ENCODE measurements at regions not wholly inside any gene's neighbourhood (a gene's known extent, or its start where the extent isn't known, plus 50 kb on each side); places are given as distances from the start of the nearest gene placed in this dataset.

DNA sequence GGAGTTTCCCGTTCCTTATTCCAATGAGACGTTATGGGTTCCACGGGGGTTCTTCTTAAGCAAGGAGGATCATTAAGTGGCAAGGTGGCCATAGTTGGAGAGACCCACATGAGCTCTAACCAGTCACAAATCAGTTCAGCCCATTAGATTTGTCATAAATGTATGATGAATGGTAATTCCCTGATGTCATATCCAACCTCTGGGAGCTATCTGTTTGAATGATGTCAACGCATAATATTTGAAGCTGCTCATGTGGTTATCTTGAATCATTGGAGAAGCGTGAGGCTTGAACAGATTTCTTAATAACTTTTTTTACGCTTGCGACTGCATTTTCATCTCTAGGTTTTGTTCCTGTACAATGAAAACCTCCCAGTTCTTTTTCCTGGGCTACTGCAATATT is 270.4 kb upstream of the EEF2KMT start:
- Histone ChIP-seq H3K9me3 (ENCODE audit: control insufficient read depth in 2 of 2, low read length in 2 of 2) (no peaks in the 10 kb centered on the region), H3K36me3 (ENCODE audit: control insufficient read depth, insufficient read depth, low read length) (no peaks in the 10 kb centered on the region), H3K27ac (ENCODE audit: insufficient read depth, low read length, poor library complexity, severe bottlenecking) (no peak overlapping the region), H3K27me3 (ENCODE audit: control insufficient read depth, insufficient read depth, low read length) (peaks cover 2% of the 10 kb centered on the region), H3K4me3 (ENCODE audit: low read depth, low read length) (no peak overlapping the region), H3K4me1 (ENCODE audit: control insufficient read depth, insufficient read depth, low read length, poor library complexity, severe bottlenecking) (no peaks in the 10 kb centered on the region)
- Mint-ChIP-seq H3K27me3 (no peaks in the 10 kb centered on the region), H3K4me3 (no peak overlapping the region), H3K4me1 (no peaks in the 10 kb centered on the region), H3K27ac (no peak overlapping the region), H3K36me3 (no peaks in the 10 kb centered on the region), H3K9me3 (peaks cover 0 to 2% (median 0%) of the 10 kb centered on the region in 7 donors)
- ATAC-seq (ENCODE audit: low read depth in 2 of 2), result no peak
- DNase-seq, result no peak

DNA sequence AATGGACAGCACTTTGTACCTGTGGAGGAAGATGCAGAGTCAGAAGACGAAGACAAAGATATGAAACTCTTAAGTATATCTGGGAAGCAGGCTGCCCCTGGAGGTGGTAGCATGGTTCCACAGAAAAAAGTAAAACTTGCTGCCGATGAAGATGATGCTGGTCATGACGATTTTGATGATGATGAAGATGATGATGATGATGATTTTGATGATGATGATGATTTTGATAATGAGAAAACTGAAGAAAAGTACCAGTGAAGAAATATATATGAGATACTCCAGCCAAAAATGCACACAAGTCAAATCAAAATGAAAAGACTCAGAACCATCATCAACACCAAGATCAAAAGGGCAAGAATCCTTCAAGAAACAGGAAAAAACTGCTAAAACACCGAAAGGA is 268.5 kb upstream of the EEF2KMT start:
- H3K27me3 ChIP-seq (ENCODE audit: control insufficient read depth, insufficient read depth, low read length), result peaks cover 2% of the 10 kb centered on the region
- Mint-ChIP-seq H3K4me3 (no peak overlapping the region), H3K27me3 (no peaks in the 10 kb centered on the region), H3K36me3 (no peaks in the 10 kb centered on the region), H3K9me3 (peaks cover 0 to 2% (median 0%) of the 10 kb centered on the region in 7 donors), H3K27ac (no peak overlapping the region), H3K4me1 (no peaks in the 10 kb centered on the region)
- H3K4me1 ChIP-seq (ENCODE audit: control insufficient read depth, insufficient read depth, low read length, poor library complexity, severe bottlenecking), result no peaks in the 10 kb centered on the region
- ATAC-seq (ENCODE audit: low read depth in 2 of 2) (no peak), DNase-seq (no peak)
- H3K36me3 ChIP-seq (ENCODE audit: control insufficient read depth, insufficient read depth, low read length), result no peaks in the 10 kb centered on the region
- no peak overlapping the region for H3K27ac ChIP-seq (ENCODE audit: insufficient read depth, low read length, poor library complexity, severe bottlenecking)
- no peak overlapping the region for H3K4me3 ChIP-seq (ENCODE audit: low read depth, low read length)
- H3K9me3 ChIP-seq (ENCODE audit: control insufficient read depth in 2 of 2, low read length in 2 of 2), result no peaks in the 10 kb centered on the region

DNA sequence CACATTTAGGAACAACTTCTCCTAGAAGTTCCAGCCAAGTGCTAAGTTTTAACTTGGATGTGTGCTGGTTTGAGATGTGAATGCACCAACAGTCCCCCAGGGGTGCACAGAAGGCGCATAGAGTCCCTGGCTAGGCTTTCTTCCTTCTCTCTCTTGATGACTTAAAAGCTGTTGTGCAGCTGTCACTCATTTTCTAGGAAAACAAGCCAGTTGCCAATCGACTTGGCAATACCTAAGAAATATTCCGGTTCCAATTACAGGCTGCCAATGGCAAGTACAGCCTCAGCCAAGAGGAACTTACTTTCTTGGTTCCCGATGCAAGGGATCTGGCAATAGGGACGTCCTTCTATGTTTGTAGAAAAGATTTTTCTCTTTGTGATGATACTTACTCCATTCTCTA is 266.6 kb upstream of the EEF2KMT start:
- H3K9me3 ChIP-seq (ENCODE audit: control insufficient read depth in 2 of 2, low read length in 2 of 2), result no peaks in the 10 kb centered on the region
- H3K27ac Mint-ChIP-seq, result no peak overlapping the region
- H3K4me1 Mint-ChIP-seq, result no peaks in the 10 kb centered on the region
- H3K4me1 ChIP-seq (ENCODE audit: control insufficient read depth, insufficient read depth, low read length, poor library complexity, severe bottlenecking), result no peaks in the 10 kb centered on the region
- H3K27ac ChIP-seq (ENCODE audit: insufficient read depth, low read length, poor library complexity, severe bottlenecking), result no peak overlapping the region
- H3K4me3 ChIP-seq (ENCODE audit: low read depth, low read length), result no peak overlapping the region
- H3K4me3 Mint-ChIP-seq, result no peak overlapping the region
- DNase-seq (no peak), ATAC-seq (ENCODE audit: low read depth in 2 of 2) (no peak)
- H3K27me3 ChIP-seq (ENCODE audit: control insufficient read depth, insufficient read depth, low read length), result peaks cover 2% of the 10 kb centered on the region
- H3K36me3 ChIP-seq (ENCODE audit: control insufficient read depth, insufficient read depth, low read length), result no peaks in the 10 kb centered on the region
- H3K9me3 Mint-ChIP-seq, result peaks cover 0 to 2% (median 0%) of the 10 kb centered on the region in 7 donors
- no peaks in the 10 kb centered on the region for H3K27me3 Mint-ChIP-seq
- H3K36me3 Mint-ChIP-seq, result no peaks in the 10 kb centered on the region

DNA sequence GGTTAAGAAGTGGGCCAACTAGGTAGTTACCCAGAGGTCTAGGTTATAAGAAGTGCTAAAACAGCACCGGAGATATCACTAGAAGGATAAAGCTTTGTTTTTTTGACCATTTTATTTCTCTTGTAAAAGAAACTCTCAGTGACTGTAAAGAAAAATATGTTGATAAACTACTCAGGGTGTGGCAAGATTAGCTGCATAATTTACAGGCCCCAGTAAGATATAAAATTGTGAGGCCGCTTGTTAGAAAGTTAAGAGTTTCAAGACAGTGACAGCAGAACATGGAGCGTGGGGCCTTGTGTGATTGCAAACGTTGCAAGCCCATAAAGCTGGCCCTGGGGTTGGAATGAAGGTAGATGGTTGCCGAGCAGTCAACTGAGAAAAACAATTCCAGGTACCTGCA is 263.7 kb upstream of the EEF2KMT start:
- Histone ChIP-seq H3K4me3 (ENCODE audit: low read depth, low read length) (no peak overlapping the region), H3K27me3 (ENCODE audit: control insufficient read depth, insufficient read depth, low read length) (peaks cover under 1% of the 10 kb centered on the region), H3K4me1 (ENCODE audit: control insufficient read depth, insufficient read depth, low read length, poor library complexity, severe bottlenecking) (no peaks in the 10 kb centered on the region), H3K27ac (ENCODE audit: insufficient read depth, low read length, poor library complexity, severe bottlenecking) (no peak overlapping the region), H3K36me3 (ENCODE audit: control insufficient read depth, insufficient read depth, low read length) (no peaks in the 10 kb centered on the region), H3K9me3 (ENCODE audit: control insufficient read depth in 2 of 2, low read length in 2 of 2) (no peaks in the 10 kb centered on the region)
- Mint-ChIP-seq H3K27ac (no peak overlapping the region), H3K4me3 (no peak overlapping the region), H3K9me3 (peaks cover 0 to 2% (median 0%) of the 10 kb centered on the region in 7 donors), H3K4me1 (no peaks in the 10 kb centered on the region), H3K36me3 (no peaks in the 10 kb centered on the region), H3K27me3 (no peaks in the 10 kb centered on the region)
- DNase-seq (no peak), ATAC-seq (ENCODE audit: low read depth in 2 of 2) (no peak)

DNA sequence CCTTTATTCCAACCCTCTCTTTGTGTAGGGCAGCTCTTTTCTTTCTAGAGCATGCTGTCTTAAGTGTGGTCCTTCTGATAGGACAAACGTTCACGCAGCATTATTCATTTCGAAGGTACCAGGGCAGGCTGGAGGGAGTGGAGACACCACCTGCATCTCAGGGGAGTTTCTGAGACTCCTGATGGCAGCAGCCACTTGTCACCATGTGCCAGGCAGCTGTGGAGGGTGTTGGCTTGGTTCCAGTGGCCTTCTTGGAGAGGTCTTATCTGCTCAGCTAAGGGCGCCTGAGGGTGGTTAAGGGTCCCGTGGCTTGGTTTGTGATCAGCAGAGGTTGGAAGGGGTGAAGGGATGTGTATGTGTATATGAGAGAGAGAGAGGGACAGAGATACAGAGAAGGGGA is 257.1 kb upstream of the EEF2KMT start:
- Mint-ChIP-seq H3K4me1 (no peaks in the 10 kb centered on the region), H3K27me3 (no peaks in the 10 kb centered on the region), H3K27ac (no peak overlapping the region), H3K4me3 (no peak overlapping the region), H3K36me3 (no peaks in the 10 kb centered on the region), H3K9me3 (peaks cover 0 to 3% (median 0%) of the 10 kb centered on the region in 7 donors)
- DNase-seq (no peak), ATAC-seq (ENCODE audit: low read depth in 2 of 2) (no peak)
- Histone ChIP-seq H3K4me1 (ENCODE audit: control insufficient read depth, insufficient read depth, low read length, poor library complexity, severe bottlenecking) (no peaks in the 10 kb centered on the region), H3K4me3 (ENCODE audit: low read depth, low read length) (no peak overlapping the region), H3K27ac (ENCODE audit: insufficient read depth, low read length, poor library complexity, severe bottlenecking) (no peak overlapping the region), H3K9me3 (ENCODE audit: control insufficient read depth in 2 of 2, low read length in 2 of 2) (no peaks in the 10 kb centered on the region), H3K36me3 (ENCODE audit: control insufficient read depth, insufficient read depth, low read length) (no peaks in the 10 kb centered on the region), H3K27me3 (ENCODE audit: control insufficient read depth, insufficient read depth, low read length) (no peaks in the 10 kb centered on the region)

DNA sequence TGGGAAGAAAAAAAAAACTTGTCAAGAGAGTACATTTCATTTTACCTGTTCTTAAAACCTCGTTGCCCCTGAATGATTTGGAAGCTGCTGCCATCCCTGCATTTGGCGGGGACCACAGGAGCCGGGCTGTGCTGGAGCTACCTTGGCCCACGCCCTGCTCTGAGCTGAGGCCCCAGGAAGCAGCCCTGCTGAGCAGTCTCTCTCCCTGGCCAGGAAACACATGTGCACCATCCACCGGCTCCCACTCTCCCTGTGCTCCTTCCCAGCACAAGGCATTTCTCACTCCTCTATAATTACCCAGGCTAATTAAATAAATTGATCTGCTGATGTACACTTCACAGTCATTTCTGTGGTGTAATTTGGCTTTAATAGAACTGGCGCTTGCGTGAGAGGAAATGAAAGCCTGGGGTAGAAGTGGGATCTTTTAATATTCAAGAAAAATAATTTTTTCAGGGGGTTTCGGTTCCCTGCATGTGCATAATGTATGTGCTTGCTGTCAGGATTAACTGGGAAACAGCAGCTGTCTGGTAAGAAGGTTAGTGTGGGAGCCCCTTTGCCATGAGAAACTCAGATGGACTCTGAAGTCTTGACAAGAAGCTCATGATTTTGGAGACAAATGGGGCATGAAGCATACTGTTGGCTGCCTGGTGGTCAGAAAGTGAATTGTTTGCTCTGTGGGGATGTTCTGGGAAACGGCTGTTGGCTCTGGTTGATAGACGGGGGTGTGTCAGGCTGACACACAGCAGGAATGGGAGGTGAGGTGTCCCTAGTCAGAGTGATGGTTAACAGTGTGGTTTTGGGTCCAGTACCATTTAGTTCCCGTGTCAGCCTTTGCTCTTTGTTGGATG is 252.3 kb upstream of the EEF2KMT start:
- no peak overlapping the region for H3K27ac ChIP-seq (ENCODE audit: insufficient read depth, low read length, poor library complexity, severe bottlenecking)
- no peak for DNase-seq
- H3K36me3 Mint-ChIP-seq, result no peaks in the 10 kb centered on the region
- H3K4me1 Mint-ChIP-seq, result no peaks in the 10 kb centered on the region
- H3K9me3 ChIP-seq (ENCODE audit: control insufficient read depth in 2 of 2, low read length in 2 of 2), result no peaks in the 10 kb centered on the region
- H3K9me3 Mint-ChIP-seq, result peaks cover 0 to 3% (median 0%) of the 10 kb centered on the region in 7 donors
- no peak overlapping the region for H3K4me3 ChIP-seq (ENCODE audit: low read depth, low read length)
- no peaks in the 10 kb centered on the region for H3K4me1 ChIP-seq (ENCODE audit: control insufficient read depth, insufficient read depth, low read length, poor library complexity, severe bottlenecking)
- ATAC-seq (ENCODE audit: low read depth in 2 of 2), result no peak
- no peaks in the 10 kb centered on the region for H3K36me3 ChIP-seq (ENCODE audit: control insufficient read depth, insufficient read depth, low read length)
- H3K27me3 ChIP-seq (ENCODE audit: control insufficient read depth, insufficient read depth, low read length), result no peaks in the 10 kb centered on the region
- H3K27ac Mint-ChIP-seq, result no peak overlapping the region
- no peaks in the 10 kb centered on the region for H3K27me3 Mint-ChIP-seq
- no peak overlapping the region for H3K4me3 Mint-ChIP-seq

DNA sequence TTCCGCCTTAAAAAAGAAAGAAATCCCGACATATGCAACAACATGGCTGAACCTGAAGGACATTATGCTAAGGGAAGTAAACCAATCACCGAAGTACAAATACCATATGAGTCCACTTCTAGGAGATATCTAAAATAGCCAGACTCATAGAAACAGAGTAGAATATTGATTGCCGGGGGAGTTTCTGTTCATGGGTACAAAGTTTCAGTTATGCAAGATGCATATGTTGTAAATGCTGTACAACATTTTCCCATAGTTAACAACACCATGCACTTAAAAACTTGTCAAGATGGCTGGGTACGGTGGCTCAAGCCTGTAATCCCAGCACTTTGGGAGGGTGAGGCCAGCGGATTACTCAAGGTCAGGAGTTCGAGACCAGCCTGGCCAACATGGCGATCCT is 251.5 kb upstream of the EEF2KMT start:
- Histone ChIP-seq H3K4me3 (ENCODE audit: low read depth, low read length) (no peak overlapping the region), H3K27ac (ENCODE audit: insufficient read depth, low read length, poor library complexity, severe bottlenecking) (no peak overlapping the region), H3K36me3 (ENCODE audit: control insufficient read depth, insufficient read depth, low read length) (no peaks in the 10 kb centered on the region), H3K27me3 (ENCODE audit: control insufficient read depth, insufficient read depth, low read length) (no peaks in the 10 kb centered on the region), H3K4me1 (ENCODE audit: control insufficient read depth, insufficient read depth, low read length, poor library complexity, severe bottlenecking) (no peaks in the 10 kb centered on the region), H3K9me3 (ENCODE audit: control insufficient read depth in 2 of 2, low read length in 2 of 2) (no peaks in the 10 kb centered on the region)
- ATAC-seq (ENCODE audit: low read depth in 2 of 2) (no peak), DNase-seq (no peak)
- Mint-ChIP-seq H3K27me3 (no peaks in the 10 kb centered on the region), H3K4me1 (no peaks in the 10 kb centered on the region), H3K27ac (no peak overlapping the region), H3K36me3 (no peaks in the 10 kb centered on the region), H3K4me3 (no peak overlapping the region), H3K9me3 (peaks cover 0 to 3% (median 0%) of the 10 kb centered on the region in 7 donors)

DNA sequence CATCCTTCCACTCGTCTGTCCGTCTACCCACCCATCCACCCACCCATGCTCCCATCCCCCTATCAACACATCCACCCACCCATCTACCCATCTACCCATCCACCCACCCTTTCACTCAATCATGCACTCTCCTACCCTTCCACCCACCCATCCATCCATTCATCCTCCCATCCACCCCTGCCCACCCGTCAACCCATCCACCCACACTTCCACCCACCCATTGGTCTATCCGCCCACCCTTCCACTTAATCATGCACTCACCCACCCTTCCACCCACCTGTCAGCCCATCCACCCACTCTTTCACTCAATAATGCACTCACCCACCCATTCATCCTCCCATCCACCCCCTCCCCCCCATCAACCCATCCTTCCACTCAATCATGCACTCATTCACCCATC is 250.0 kb upstream of the EEF2KMT start:
- no peaks in the 10 kb centered on the region for H3K27me3 Mint-ChIP-seq
- DNase-seq, result no peak
- Histone ChIP-seq H3K36me3 (ENCODE audit: control insufficient read depth, insufficient read depth, low read length) (no peaks in the 10 kb centered on the region), H3K27ac (ENCODE audit: insufficient read depth, low read length, poor library complexity, severe bottlenecking) (no peak overlapping the region), H3K27me3 (ENCODE audit: control insufficient read depth, insufficient read depth, low read length) (no peaks in the 10 kb centered on the region), H3K4me3 (ENCODE audit: low read depth, low read length) (no peak overlapping the region), H3K4me1 (ENCODE audit: control insufficient read depth, insufficient read depth, low read length, poor library complexity, severe bottlenecking) (no peaks in the 10 kb centered on the region), H3K9me3 (ENCODE audit: control insufficient read depth in 2 of 2, low read length in 2 of 2) (no peaks in the 10 kb centered on the region)
- no peak for ATAC-seq (ENCODE audit: low read depth in 2 of 2)
- peaks cover 0 to 6% (median 2%) of the 10 kb centered on the region in 7 donors for H3K9me3 Mint-ChIP-seq
- H3K4me1 Mint-ChIP-seq, result no peaks in the 10 kb centered on the region
- no peaks in the 10 kb centered on the region for H3K36me3 Mint-ChIP-seq
- peak overlapping the region in 1 of 3 donors; percentile 35 for H3K27ac Mint-ChIP-seq
- H3K4me3 Mint-ChIP-seq, result no peak overlapping the region
